ENCODE measurements at regions not wholly inside any gene's neighbourhood (a gene's known extent, or its start where the extent isn't known, plus 50 kb on each side); places are given as distances from the start of the nearest gene placed in this dataset.
"Not testable (repeated sequence)": the region's sequence is repeated elsewhere in the genome, so short reads cannot be mapped to it uniquely, and the experiment has no call there.

GRCh38 chr11:79661373-79661772 is 220.5 kb upstream of the TENM4 start:
- DNase-seq (ENCODE audit: low read depth), result no peak

GRCh38 chr11:79648766-79649520 is 208.1 kb upstream of the TENM4 start:
- DNase-seq (ENCODE audit: low read depth), result no peak

- DNase-seq (ENCODE audit: low read depth), result no peak
Measured at GRCh38 chr11:79637219-79637618, 196.4 kb upstream of the TENM4 start.

GRCh38 chr11:79634905-79635304 is 194.1 kb upstream of the TENM4 start:
- DNase-seq (ENCODE audit: low read depth), result no peak

GRCh38 chr11:79627281-79627680 is 186.5 kb upstream of the TENM4 start:
- DNase-seq (ENCODE audit: low read depth), result no peak

- DNase-seq (ENCODE audit: low read depth), result no peak
Measured at GRCh38 chr11:79626135-79627075, 185.6 kb upstream of the TENM4 start.

GRCh38 chr11:79623375-79623774 is 182.5 kb upstream of the TENM4 start:
- DNase-seq (ENCODE audit: low read depth), result no peak

- DNase-seq (ENCODE audit: low read depth), result no peak
Measured at GRCh38 chr11:79617561-79617960, 176.7 kb upstream of the TENM4 start.

- no peak for DNase-seq (ENCODE audit: low read depth)
Measured at GRCh38 chr11:79616392-79616851, 175.6 kb upstream of the TENM4 start.

GRCh38 chr11:79615425-79615824 is 174.6 kb upstream of the TENM4 start:
- no peak for DNase-seq (ENCODE audit: low read depth)

GRCh38 chr11:79610678-79611077 is 169.8 kb upstream of the TENM4 start:
- no peak for DNase-seq (ENCODE audit: low read depth)

GRCh38 chr11:79610139-79610538 is 169.3 kb upstream of the TENM4 start:
- no peak for DNase-seq (ENCODE audit: low read depth)

GRCh38 chr11:79609511-79609910 is 168.7 kb upstream of the TENM4 start:
- no peak for DNase-seq (ENCODE audit: low read depth)

GRCh38 chr11:79606461-79606860 is 165.6 kb upstream of the TENM4 start:
- DNase-seq (ENCODE audit: low read depth), result not testable (repeated sequence)

- DNase-seq (ENCODE audit: low read depth), result no peak
Measured at GRCh38 chr11:79600711-79601110, 159.9 kb upstream of the TENM4 start.

- no peak for DNase-seq (ENCODE audit: low read depth)
Measured at GRCh38 chr11:79594834-79595233, 154.0 kb upstream of the TENM4 start.

GRCh38 chr11:79592824-79593223 is 152.0 kb upstream of the TENM4 start:
- DNase-seq (ENCODE audit: low read depth), result no peak

GRCh38 chr11:79592406-79592805 is 151.6 kb upstream of the TENM4 start:
- DNase-seq (ENCODE audit: low read depth), result no peak

- DNase-seq (ENCODE audit: low read depth), result no peak
Measured at GRCh38 chr11:79582434-79582833, 141.6 kb upstream of the TENM4 start.

- no peak for DNase-seq (ENCODE audit: low read depth)
Measured at GRCh38 chr11:79579063-79579462, 138.2 kb upstream of the TENM4 start.

- DNase-seq (ENCODE audit: low read depth), result no peak
Measured at GRCh38 chr11:79578116-79578515, 137.3 kb upstream of the TENM4 start.

- DNase-seq (ENCODE audit: low read depth), result no peak
Measured at GRCh38 chr11:79575701-79576100, 134.9 kb upstream of the TENM4 start.

GRCh38 chr11:79570104-79570503 is 129.3 kb upstream of the TENM4 start:
- no peak for DNase-seq (ENCODE audit: low read depth)
